ENCODE measurements at regions not wholly inside any gene's neighbourhood (a gene's known extent, or its start where the extent isn't known, plus 50 kb on each side); places are given as distances from the start of the nearest gene placed in this dataset.

DNA sequence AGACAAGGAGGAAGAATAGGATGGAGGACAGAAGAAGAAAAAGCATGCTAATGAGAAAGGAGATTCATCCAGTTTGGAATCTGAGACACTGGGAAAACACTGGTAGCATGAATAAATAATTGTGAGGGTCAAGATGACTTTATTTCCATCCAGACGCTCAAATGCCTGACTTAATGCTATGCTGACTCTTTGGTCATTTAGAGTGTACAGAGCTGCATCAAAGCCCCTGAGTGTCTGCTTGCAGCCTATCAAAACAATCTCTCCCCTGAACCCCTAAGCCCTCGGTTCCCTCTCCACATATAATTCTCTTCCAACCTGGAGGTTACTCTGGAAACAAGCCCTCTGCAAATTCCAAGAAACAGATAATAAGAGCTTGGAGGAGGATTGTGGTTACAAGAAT lies 208.8 kb downstream of the MAGEB17 start:
- no peaks in the 10 kb centered on the region for H3K9me3 ChIP-seq (ENCODE audit: control insufficient read depth, low read depth, low read length)
- no peak overlapping the region for H3K4me3 ChIP-seq (ENCODE audit: control insufficient read depth in 2 of 3, extremely low read depth in 1 of 3, insufficient read depth in 2 of 3, low read depth in 1 of 3, low read length in 3 of 3)
- TF ChIP-seq EZH2 (IDR thresholded peaks at IDR 0.05; ENCODE audit: low read length) (no peak), CTCF (optimal IDR thresholded peaks at IDR 0.05 in 1 of 3, IDR thresholded peaks at IDR 0.05 in 1 of 3, conservative IDR thresholded peaks at IDR 0.05 in 1 of 3; ENCODE audit: extremely low read depth in 1 of 3, insufficient read depth in 2 of 3, low read length in 3 of 3) (no peak)
- H4K20me1 ChIP-seq (ENCODE audit: control insufficient read depth, extremely low read depth, insufficient read depth, low read length) = no peaks in the 10 kb centered on the region
- DNase-seq (ENCODE audit: low read depth, low spot score) (no peak), FAIRE-seq (no peak)
- no peak overlapping the region for H2AFZ ChIP-seq (ENCODE audit: control insufficient read depth, low read length)
- no peaks in the 10 kb centered on the region for H3K4me1 ChIP-seq (ENCODE audit: control insufficient read depth, extremely low read depth, insufficient read depth, low read length)
- H3K79me2 ChIP-seq (ENCODE audit: control insufficient read depth, insufficient read depth, low read length) = no peaks in the 10 kb centered on the region
- no peak overlapping the region for H3K9ac ChIP-seq (ENCODE audit: control insufficient read depth, extremely low read depth, insufficient read depth, low read length)
- no peaks in the 10 kb centered on the region for H3K9me1 ChIP-seq (ENCODE audit: control insufficient read depth, extremely low read depth, insufficient read depth, low read length)
- dilution Hi-C loops (cut with MboI; ENCODE audit: extremely low pct_ligation_motif_present, low sequenced_read_pairs) = no loop called here
- no peak overlapping the region for H3K4me2 ChIP-seq (ENCODE audit: control insufficient read depth, extremely low read depth, insufficient read depth, low read depth, low read length)
- no peak overlapping the region for H3K27ac ChIP-seq (ENCODE audit: control insufficient read depth, insufficient read depth, low read length)
- no peaks in the 10 kb centered on the region for H3K36me3 ChIP-seq (ENCODE audit: control insufficient read depth in 2 of 2, extremely low read depth in 1 of 2, insufficient read depth in 2 of 2, low read length in 2 of 2)
- H3K27me3 ChIP-seq (ENCODE audit: control insufficient read depth, extremely low read depth, insufficient read depth, low read length) = no peaks in the 10 kb centered on the region

GRCh38 chrX:16386126-16386525 lies 218.8 kb downstream of the MAGEB17 start:
- H3K27ac ChIP-seq (ENCODE audit: control insufficient read depth, insufficient read depth, low read length) = no peak overlapping the region
- no peak overlapping the region for H3K4me3 ChIP-seq (ENCODE audit: control insufficient read depth in 2 of 3, extremely low read depth in 1 of 3, insufficient read depth in 2 of 3, low read depth in 1 of 3, low read length in 3 of 3)
- H3K36me3 ChIP-seq (ENCODE audit: control insufficient read depth in 2 of 2, extremely low read depth in 1 of 2, insufficient read depth in 2 of 2, low read length in 2 of 2) = no peaks in the 10 kb centered on the region
- H3K4me1 ChIP-seq (ENCODE audit: control insufficient read depth, extremely low read depth, insufficient read depth, low read length) = no peaks in the 10 kb centered on the region
- dilution Hi-C loops (cut with MboI; ENCODE audit: extremely low pct_ligation_motif_present, low sequenced_read_pairs) = no loop called here
- H3K79me2 ChIP-seq (ENCODE audit: control insufficient read depth, insufficient read depth, low read length) = no peaks in the 10 kb centered on the region
- TF ChIP-seq EZH2 (IDR thresholded peaks at IDR 0.05; ENCODE audit: low read length) = no peak
- TF ChIP-seq CTCF (optimal IDR thresholded peaks at IDR 0.05 in 1 of 3, IDR thresholded peaks at IDR 0.05 in 1 of 3, conservative IDR thresholded peaks at IDR 0.05 in 1 of 3; ENCODE audit: extremely low read depth in 1 of 3, insufficient read depth in 2 of 3, low read length in 3 of 3) = no peak
- H3K9ac ChIP-seq (ENCODE audit: control insufficient read depth, extremely low read depth, insufficient read depth, low read length) = no peak overlapping the region
- no peak for FAIRE-seq
- no peak for DNase-seq (ENCODE audit: low read depth, low spot score)
- H3K27me3 ChIP-seq (ENCODE audit: control insufficient read depth, extremely low read depth, insufficient read depth, low read length) = peaks cover 6% of the 10 kb centered on the region
- H3K9me1 ChIP-seq (ENCODE audit: control insufficient read depth, extremely low read depth, insufficient read depth, low read length) = no peaks in the 10 kb centered on the region
- H4K20me1 ChIP-seq (ENCODE audit: control insufficient read depth, extremely low read depth, insufficient read depth, low read length) = no peaks in the 10 kb centered on the region
- no peaks in the 10 kb centered on the region for H3K9me3 ChIP-seq (ENCODE audit: control insufficient read depth, low read depth, low read length)
- H2AFZ ChIP-seq (ENCODE audit: control insufficient read depth, low read length) = no peak overlapping the region
- no peak overlapping the region for H3K4me2 ChIP-seq (ENCODE audit: control insufficient read depth, extremely low read depth, insufficient read depth, low read depth, low read length)

Data from keratinocyte (primary cell).